PFSK-1 (cell line): ENCODE measurements at regions not wholly inside any gene's neighbourhood (a gene's known extent, or its start where the extent isn't known, plus 50 kb on each side); places are given as distances from the start of the nearest gene placed in this dataset.
A peak's percentile ranks its signal among the peaks of the same experiment; 100 is the strongest.

Experiments
- FOXP2 ChIP-seq: optimal IDR thresholded peaks from 2 replicates; pipeline ENCODE3; 2011; ENCODE audit warnings: borderline replicate concordance, control low read depth, inconsistent platforms; ENCODE audit not compliant: insufficient read depth; ENCODE audit errors: extremely low read length, extremely low read depth
- POLR2AphosphoS5 ChIP-seq: IDR thresholded peaks from 2 replicates; pipeline ENCODE4 v1.6.1; 2012; ENCODE audit warnings: low read depth, mild to moderate bottlenecking, control low read depth, low read length, moderate library complexity
- REST ChIP-seq, 2 experiments: IDR thresholded peaks; 2 replicates each; pipeline versions ENCODE4 v1.6.1 to v1.8.0; 2011 to 2012; ENCODE audit warnings: low read depth in 2 of 2, low read length in 2 of 2, control low read depth in 1 of 2, inconsistent platforms in 1 of 2, mild to moderate bottlenecking in 1 of 2, moderate library complexity in 1 of 2; ENCODE audit not compliant: insufficient read depth in 1 of 2
- SIN3A ChIP-seq: IDR thresholded peaks from 2 replicates; pipeline ENCODE4 v1.6.1; 2012; ENCODE audit warnings: mild to moderate bottlenecking, low read length, moderate library complexity, borderline replicate concordance; ENCODE audit not compliant: insufficient read depth
- TAF1 ChIP-seq: IDR thresholded peaks from 2 replicates; pipeline ENCODE4 v1.6.1; 2012; ENCODE audit warnings: low read length, control low read depth, borderline replicate concordance; ENCODE audit not compliant: insufficient read depth

GRCh38 chr6:165936660-165937059, 231.0 kb downstream of the TBXT start:
- TF ChIP-seq SIN3A (0 out of 2 replicates have a peak, but pooled peaks have one; percentile 72), FOXP2 (no peak), TAF1 (no peak), POLR2AphosphoS5 (peak; percentile 93)

GRCh38 chr6:165936096-165936495, 231.6 kb downstream of the TBXT start:
- no peak for TF ChIP-seq REST (IDR thresholded peaks at IDR 0.05; ENCODE audit: insufficient read depth in 1 of 2, low read depth in 2 of 2, low read length in 2 of 2)
- peak; percentile 43; the same call in 1 of the 2 replicates for TF ChIP-seq POLR2AphosphoS5

- TF ChIP-seq REST (IDR thresholded peaks at IDR 0.05; ENCODE audit: insufficient read depth in 1 of 2, low read depth in 2 of 2, low read length in 2 of 2) (no peak), SIN3A (no peak), TAF1 (no peak)
Observed at GRCh38 chr6:165931675-165932074, 236.0 kb downstream of the TBXT start.

- TF ChIP-seq SIN3A, result no peak
- no peak for TF ChIP-seq TAF1
- peak; percentile 66; the same call in 1 of the 2 replicates for TF ChIP-seq POLR2AphosphoS5
- no peak for TF ChIP-seq FOXP2
Observed at GRCh38 chr6:165930668-165931214, 236.9 kb downstream of the TBXT start.

GRCh38 chr6:165929607-165930006, 238.0 kb downstream of the TBXT start:
- TF ChIP-seq POLR2AphosphoS5, result no peak; the same call in 1 of the 2 replicates
- no peak for TF ChIP-seq FOXP2
- no peak for TF ChIP-seq SIN3A
- no peak for TF ChIP-seq TAF1
- TF ChIP-seq REST (IDR thresholded peaks at IDR 0.05; ENCODE audit: insufficient read depth in 1 of 2, low read depth in 2 of 2, low read length in 2 of 2), result no peak

- no peak for TF ChIP-seq TAF1
- peak; percentile 43; the same call in 1 of the 2 replicates for TF ChIP-seq POLR2AphosphoS5
Observed at GRCh38 chr6:165926378-165926777, 241.3 kb downstream of the TBXT start.
